GM11168 (cell line): ENCODE measurements at regions not wholly inside any gene's neighbourhood (a gene's known extent, or its start where the extent isn't known, plus 50 kb on each side); places are given as distances from the start of the nearest gene placed in this dataset.

Experiments
- in situ Hi-C: fragments of 300-500 bp; cut with MboI; formaldehyde crosslinking; loops from one replicate; pipeline ENCODE4 v1.12.0; 2022; ENCODE audit warnings: low sequenced_read_pairs; ENCODE audit not compliant: unreplicated experiment

DNA sequence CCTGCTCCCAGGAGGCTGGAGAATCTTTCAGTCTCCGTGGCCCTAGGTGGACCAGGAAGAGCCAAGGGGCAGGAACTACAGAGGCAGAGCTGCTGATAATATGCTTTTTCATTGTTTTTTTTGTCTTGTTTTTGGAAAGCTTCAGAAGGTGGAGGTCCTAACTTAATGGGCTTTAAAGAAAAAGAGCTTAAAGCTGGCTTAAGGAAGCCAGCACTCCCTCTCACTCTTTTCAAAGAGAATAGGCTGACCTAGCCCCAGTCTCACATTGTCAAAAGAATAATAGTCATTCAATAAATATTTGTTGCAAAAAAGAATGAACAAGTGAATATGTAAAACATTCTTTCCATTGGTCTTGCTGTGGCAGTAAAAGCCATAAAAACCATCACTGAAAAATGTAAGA lies 61.0 kb upstream of the RRP15 start:
- in situ Hi-C loops = no loop called here

DNA sequence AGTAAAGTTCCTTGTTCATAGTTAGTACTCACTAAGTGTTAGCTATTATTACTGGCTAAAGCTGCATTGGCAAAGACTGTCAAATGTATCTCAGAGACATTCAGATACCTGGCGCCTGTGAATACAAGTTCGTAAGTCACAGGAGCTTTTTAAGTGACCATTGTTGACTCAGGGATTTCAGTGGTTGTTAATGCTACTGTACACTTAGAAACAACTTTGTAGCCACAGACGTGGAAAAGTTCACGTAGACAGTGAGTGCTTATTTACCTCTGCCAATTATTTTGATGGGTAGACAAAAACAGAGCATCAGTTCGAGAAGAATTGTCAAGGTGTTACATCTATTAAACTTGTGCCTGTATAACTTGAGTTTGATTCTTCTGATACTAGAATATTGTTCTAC lies 59.1 kb upstream of the RRP15 start:
- in situ Hi-C loops = no loop called here
